Activated naive CD4-positive, alpha-beta T cell treated with anti-CD3 and anti-CD28 coated beads, Interleukin-2, amount 10 ng/mL, durations not matched to agents 7 days and 5 days (primary cell): ENCODE measurements at regions not wholly inside any gene's neighbourhood (a gene's known extent, or its start where the extent isn't known, plus 50 kb on each side); places are given as distances from the start of the nearest gene placed in this dataset.

Source experiments
- CTCF ChIA-PET: fragments of 350-600 bp; sonication (Branson Sonifier 250); formaldehyde crosslinking; loops from one replicate; lab custom pipeline; 2021; ENCODE audit warnings: antibody characterized with exemption; lab: Charles Lee
- DNase-seq: peaks from one replicate; pipeline ENCODE4 v3.0.0-alpha.2; 2020
- H3K27ac Mint-ChIP-seq: one replicate; pipeline ENCODE4 v1.8.0; 2021; ENCODE audit warnings: mild to moderate bottlenecking, moderate library complexity, mixed read lengths
- H3K27me3 Mint-ChIP-seq: one replicate; pipeline ENCODE4 v1.8.0; 2021; ENCODE audit warnings: mild to moderate bottlenecking, mixed read lengths
- H3K36me3 Mint-ChIP-seq: one replicate; pipeline ENCODE4 v1.8.0; 2021; ENCODE audit warnings: mixed read lengths
- H3K4me1 Mint-ChIP-seq: one replicate; pipeline ENCODE4 v1.8.0; 2021; ENCODE audit warnings: mixed read lengths
- H3K4me3 Mint-ChIP-seq: one replicate; pipeline ENCODE4 v1.8.0; 2021; ENCODE audit warnings: mild to moderate bottlenecking, moderate library complexity, mixed read lengths
- H3K9me3 Mint-ChIP-seq: one replicate; pipeline ENCODE4 v1.8.0; 2021; ENCODE audit warnings: mixed read lengths

GRCh38 chr9:16158093-16158492 is 605.2 kb downstream of the CCDC171 start:
- Mint-ChIP-seq H3K9me3 (peaks cover under 1% of the 10 kb centered on the region), H3K36me3 (no peaks in the 10 kb centered on the region), H3K27ac (no peak overlapping the region), H3K4me3 (no peak overlapping the region), H3K27me3 (peaks cover 15% of the 10 kb centered on the region), H3K4me1 (peaks cover 4% of the 10 kb centered on the region)
- no peak for DNase-seq
- CTCF ChIA-PET = no interaction called here

GRCh38 chr9:16161483-16161882 is 608.6 kb downstream of the CCDC171 start:
- Mint-ChIP-seq H3K27ac (no peak overlapping the region), H3K36me3 (no peaks in the 10 kb centered on the region), H3K4me1 (no peaks in the 10 kb centered on the region), H3K4me3 (no peak overlapping the region), H3K9me3 (peaks cover 1% of the 10 kb centered on the region), H3K27me3 (no peaks in the 10 kb centered on the region)
- no peak for DNase-seq
- CTCF ChIA-PET = no interaction called here

- DNase-seq = no peak
- Mint-ChIP-seq H3K36me3 (no peaks in the 10 kb centered on the region), H3K27me3 (no peaks in the 10 kb centered on the region), H3K9me3 (no peaks in the 10 kb centered on the region), H3K4me1 (no peaks in the 10 kb centered on the region), H3K4me3 (no peak overlapping the region), H3K27ac (no peak overlapping the region)
- CTCF ChIA-PET = no interaction called here
These were observed 617.3 kb downstream of the CCDC171 start for GRCh38 chr9:16170119-16170518.

GRCh38 chr9:16171911-16172310 is 619.1 kb downstream of the CCDC171 start:
- no peaks in the 10 kb centered on the region for H3K9me3 Mint-ChIP-seq
- H3K27me3 Mint-ChIP-seq = no peaks in the 10 kb centered on the region
- H3K4me3 Mint-ChIP-seq = no peak overlapping the region
- CTCF ChIA-PET = no interaction called here
- H3K4me1 Mint-ChIP-seq = no peaks in the 10 kb centered on the region
- no peak for DNase-seq
- H3K36me3 Mint-ChIP-seq = no peaks in the 10 kb centered on the region
- no peak overlapping the region for H3K27ac Mint-ChIP-seq

GRCh38 chr9:16172796-16173195 is 620.0 kb downstream of the CCDC171 start:
- H3K27me3 Mint-ChIP-seq = no peaks in the 10 kb centered on the region
- H3K36me3 Mint-ChIP-seq = no peaks in the 10 kb centered on the region
- no peaks in the 10 kb centered on the region for H3K9me3 Mint-ChIP-seq
- H3K4me3 Mint-ChIP-seq = no peak overlapping the region
- H3K27ac Mint-ChIP-seq = no peak overlapping the region
- no peaks in the 10 kb centered on the region for H3K4me1 Mint-ChIP-seq
- CTCF ChIA-PET = no interaction called here
- DNase-seq = no peak

- DNase-seq = no peak
- Mint-ChIP-seq H3K27ac (no peak overlapping the region), H3K4me3 (no peak overlapping the region), H3K36me3 (no peaks in the 10 kb centered on the region), H3K9me3 (no peaks in the 10 kb centered on the region), H3K4me1 (no peaks in the 10 kb centered on the region), H3K27me3 (no peaks in the 10 kb centered on the region)
- CTCF ChIA-PET = no interaction called here
These were observed 622.1 kb downstream of the CCDC171 start for GRCh38 chr9:16174915-16175314.

GRCh38 chr9:16175461-16175860 is 622.6 kb downstream of the CCDC171 start:
- no peak overlapping the region for H3K27ac Mint-ChIP-seq
- H3K36me3 Mint-ChIP-seq = no peaks in the 10 kb centered on the region
- DNase-seq = no peak
- no peak overlapping the region for H3K4me3 Mint-ChIP-seq
- CTCF ChIA-PET = no interaction called here
- H3K4me1 Mint-ChIP-seq = no peaks in the 10 kb centered on the region
- no peaks in the 10 kb centered on the region for H3K27me3 Mint-ChIP-seq
- H3K9me3 Mint-ChIP-seq = no peaks in the 10 kb centered on the region

- DNase-seq = no peak
- H3K27ac Mint-ChIP-seq = no peak overlapping the region
- peaks cover 2% of the 10 kb centered on the region for H3K9me3 Mint-ChIP-seq
- CTCF ChIA-PET = no interaction called here
- no peaks in the 10 kb centered on the region for H3K27me3 Mint-ChIP-seq
- H3K36me3 Mint-ChIP-seq = no peaks in the 10 kb centered on the region
- H3K4me3 Mint-ChIP-seq = no peak overlapping the region
- H3K4me1 Mint-ChIP-seq = no peaks in the 10 kb centered on the region
These were observed 625.5 kb downstream of the CCDC171 start for GRCh38 chr9:16178294-16178693.

GRCh38 chr9:16179566-16179965 is 626.7 kb downstream of the CCDC171 start:
- Mint-ChIP-seq H3K27me3 (no peaks in the 10 kb centered on the region), H3K36me3 (no peaks in the 10 kb centered on the region), H3K27ac (no peak overlapping the region), H3K9me3 (peaks cover 2% of the 10 kb centered on the region), H3K4me1 (no peaks in the 10 kb centered on the region), H3K4me3 (no peak overlapping the region)
- no peak for DNase-seq
- CTCF ChIA-PET = no interaction called here

GRCh38 chr9:16180091-16180490 is 627.2 kb downstream of the CCDC171 start:
- Mint-ChIP-seq H3K9me3 (peaks cover 2% of the 10 kb centered on the region), H3K36me3 (no peaks in the 10 kb centered on the region), H3K27me3 (no peaks in the 10 kb centered on the region), H3K4me3 (no peak overlapping the region), H3K4me1 (no peaks in the 10 kb centered on the region), H3K27ac (no peak overlapping the region)
- CTCF ChIA-PET = no interaction called here
- DNase-seq = no peak

GRCh38 chr9:16180546-16180945 is 627.7 kb downstream of the CCDC171 start:
- DNase-seq = no peak
- no peak overlapping the region for H3K4me3 Mint-ChIP-seq
- CTCF ChIA-PET = no interaction called here
- H3K27ac Mint-ChIP-seq = no peak overlapping the region
- H3K4me1 Mint-ChIP-seq = no peaks in the 10 kb centered on the region
- no peaks in the 10 kb centered on the region for H3K27me3 Mint-ChIP-seq
- peaks cover 2% of the 10 kb centered on the region for H3K9me3 Mint-ChIP-seq
- no peaks in the 10 kb centered on the region for H3K36me3 Mint-ChIP-seq

- no peaks in the 10 kb centered on the region for H3K36me3 Mint-ChIP-seq
- H3K4me3 Mint-ChIP-seq = no peak overlapping the region
- CTCF ChIA-PET = no interaction called here
- H3K4me1 Mint-ChIP-seq = no peaks in the 10 kb centered on the region
- peaks cover 2% of the 10 kb centered on the region for H3K9me3 Mint-ChIP-seq
- H3K27ac Mint-ChIP-seq = no peak overlapping the region
- H3K27me3 Mint-ChIP-seq = no peaks in the 10 kb centered on the region
- no peak for DNase-seq
These were observed 628.7 kb downstream of the CCDC171 start for GRCh38 chr9:16181539-16181938.

GRCh38 chr9:16182784-16183183 is 629.9 kb downstream of the CCDC171 start:
- H3K36me3 Mint-ChIP-seq = no peaks in the 10 kb centered on the region
- no peaks in the 10 kb centered on the region for H3K27me3 Mint-ChIP-seq
- H3K9me3 Mint-ChIP-seq = peaks cover 2% of the 10 kb centered on the region
- no peak overlapping the region for H3K27ac Mint-ChIP-seq
- H3K4me1 Mint-ChIP-seq = no peaks in the 10 kb centered on the region
- DNase-seq = no peak
- H3K4me3 Mint-ChIP-seq = no peak overlapping the region
- CTCF ChIA-PET = no interaction called here

GRCh38 chr9:16184964-16185646 is 632.3 kb downstream of the CCDC171 start:
- no peaks in the 10 kb centered on the region for H3K27me3 Mint-ChIP-seq
- no peak overlapping the region for H3K27ac Mint-ChIP-seq
- H3K4me1 Mint-ChIP-seq = no peaks in the 10 kb centered on the region
- H3K36me3 Mint-ChIP-seq = no peaks in the 10 kb centered on the region
- CTCF ChIA-PET = no interaction called here
- DNase-seq = no peak
- H3K9me3 Mint-ChIP-seq = peaks cover 9% of the 10 kb centered on the region
- no peak overlapping the region for H3K4me3 Mint-ChIP-seq

GRCh38 chr9:16191191-16191590 is 638.3 kb downstream of the CCDC171 start:
- CTCF ChIA-PET = no interaction called here
- Mint-ChIP-seq H3K9me3 (peaks cover 7% of the 10 kb centered on the region), H3K4me3 (no peak overlapping the region), H3K36me3 (no peaks in the 10 kb centered on the region), H3K27me3 (no peaks in the 10 kb centered on the region), H3K4me1 (no peaks in the 10 kb centered on the region), H3K27ac (no peak overlapping the region)
- DNase-seq = no peak
